Hypothalamus (tissue), 51 donors: ENCODE measurements at regions not wholly inside any gene's neighbourhood (a gene's known extent, or its start where the extent isn't known, plus 50 kb on each side); places are given as distances from the start of the nearest gene placed in this dataset.
"Not testable (repeated sequence)": the region's sequence is repeated elsewhere in the genome, so short reads cannot be mapped to it uniquely, and the experiment has no call there.

Source experiments
- DNase-seq, 51 donors: peaks; one replicate each; lab custom pipeline; 2025; lab: John Stamatoyannopoulos, UW

- DNase-seq, result peak in 1 of 51 donors; percentile 3
Measured at GRCh38 chr6:76861403-76861802, 601.9 kb downstream of the HTR1B start.

- DNase-seq, result no peak
Measured at GRCh38 chr6:76856065-76856464, 607.2 kb downstream of the HTR1B start.

- DNase-seq, result no peak
Measured at GRCh38 chr6:76852776-76853175, 610.5 kb downstream of the HTR1B start.

GRCh38 chr6:76849274-76849970 lies 613.9 kb downstream of the HTR1B start:
- DNase-seq, result not testable (repeated sequence)

- no peak for DNase-seq
Measured at GRCh38 chr6:76843054-76843822, 620.1 kb downstream of the HTR1B start.

- DNase-seq, result no peak
Measured at GRCh38 chr6:76840865-76841264, 622.4 kb downstream of the HTR1B start.

- DNase-seq, result no peak
Measured at GRCh38 chr6:76840041-76840745, 623.1 kb downstream of the HTR1B start.

GRCh38 chr6:76839505-76839904 lies 623.8 kb downstream of the HTR1B start:
- DNase-seq, result no peak

GRCh38 chr6:76837564-76837963 lies 625.7 kb downstream of the HTR1B start:
- DNase-seq, result no peak

- DNase-seq, result no peak
Measured at GRCh38 chr6:76835695-76836094, 627.6 kb downstream of the HTR1B start.

GRCh38 chr6:76835293-76835692 lies 628.0 kb downstream of the HTR1B start:
- no peak for DNase-seq

GRCh38 chr6:76834399-76834798 lies 628.9 kb downstream of the HTR1B start:
- DNase-seq, result no peak

GRCh38 chr6:76831299-76831698 lies 632.0 kb downstream of the HTR1B start:
- DNase-seq, result no peak

GRCh38 chr6:76823578-76823977 lies 639.7 kb downstream of the HTR1B start:
- not testable (repeated sequence) for DNase-seq

GRCh38 chr6:76818451-76818850 lies 644.8 kb downstream of the HTR1B start:
- no peak for DNase-seq

GRCh38 chr6:76817429-76817828 lies 645.9 kb downstream of the HTR1B start:
- no peak for DNase-seq

- no peak for DNase-seq
Measured at GRCh38 chr6:76814496-76815458, 648.5 kb downstream of the HTR1B start.

- DNase-seq, result no peak
Measured at GRCh38 chr6:76810286-76810685, 653.0 kb downstream of the HTR1B start.

GRCh38 chr6:76803038-76803580 lies 660.2 kb downstream of the HTR1B start:
- DNase-seq, result no peak

GRCh38 chr6:76792394-76792793 lies 670.9 kb downstream of the HTR1B start:
- no peak for DNase-seq
